ENCODE measurements at regions not wholly inside any gene's neighbourhood (a gene's known extent, or its start where the extent isn't known, plus 50 kb on each side); places are given as distances from the start of the nearest gene placed in this dataset.

DNA sequence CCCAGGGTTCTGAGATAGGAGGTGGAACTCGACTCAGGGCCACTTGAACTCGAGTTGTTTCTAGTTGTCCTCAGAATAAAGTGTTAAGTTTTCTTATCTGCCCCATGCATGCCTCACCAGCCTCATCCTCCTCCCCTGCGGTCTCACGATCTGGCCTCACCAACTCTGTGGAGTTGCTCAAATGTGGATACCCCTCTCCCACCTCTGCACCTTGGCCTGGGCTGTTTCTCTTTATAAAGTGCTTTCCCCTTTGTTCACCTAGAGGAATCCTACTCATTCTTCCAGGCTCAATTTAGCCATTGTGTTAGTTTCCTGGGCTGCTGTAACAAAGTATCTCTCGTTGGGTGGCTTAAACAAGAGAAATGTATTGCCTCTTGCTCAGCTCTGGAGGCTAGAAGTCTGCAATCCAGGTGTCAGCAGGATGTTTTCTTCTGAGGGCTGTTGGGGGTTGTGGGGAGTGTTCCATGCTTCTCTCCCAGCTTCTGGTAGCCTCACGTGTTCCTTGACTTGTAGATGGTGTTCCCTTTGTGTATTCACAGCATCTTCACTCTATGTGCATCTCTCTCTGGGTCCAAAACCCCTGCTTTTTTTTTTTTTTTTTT is 100.7 kb downstream of the MEX3B start (continued):
- TF ChIP-seq ZNF717 (CRISPR knock-in tag; IDR thresholded peaks at IDR 0.05) (no peak), SNIP1 (IDR thresholded peaks at IDR 0.05; ENCODE audit: low read depth) (no peak), POLR2H (tag; IDR thresholded peaks at IDR 0.05; ENCODE audit: low read depth) (no peak), TAF9B (IDR thresholded peaks at IDR 0.05; ENCODE audit: partially characterized antibody) (peak; percentile 19), ZNF79 (CRISPR knock-in tag; IDR thresholded peaks at IDR 0.05; ENCODE audit: low read depth) (no peak), ZNF583 (CRISPR knock-in tag; IDR thresholded peaks at IDR 0.05) (no peak), MEF2A (IDR thresholded peaks at IDR 0.05; ENCODE audit: control insufficient read depth, low read depth, low read length) (peak; percentile 39; the same call in 1 of the 2 replicates), TCFL5 (CRISPR knock-in tag; conservative IDR thresholded peaks at IDR 0.05) (no peak), KDM5B (IDR thresholded peaks at IDR 0.05; ENCODE audit: insufficient replicate concordance, low read depth, low read length) (no peak), KDM1A (IDR thresholded peaks at IDR 0.05) (peak; percentile 66 to 79), MCM2 (IDR thresholded peaks at IDR 0.05; ENCODE audit: low read depth) (no peak), ZNF217 (CRISPR knock-in tag; IDR thresholded peaks at IDR 0.05) (no peak), SAFB2 (IDR thresholded peaks at IDR 0.05; ENCODE audit: borderline replicate concordance, low read depth, low read length, severe bottlenecking) (no peak), NFYB (IDR thresholded peaks at IDR 0.05; ENCODE audit: extremely low read depth, insufficient read length) (no peak), DNMT1 (IDR thresholded peaks at IDR 0.05) (no peak)
- TF ChIP-seq, protein P1, sequence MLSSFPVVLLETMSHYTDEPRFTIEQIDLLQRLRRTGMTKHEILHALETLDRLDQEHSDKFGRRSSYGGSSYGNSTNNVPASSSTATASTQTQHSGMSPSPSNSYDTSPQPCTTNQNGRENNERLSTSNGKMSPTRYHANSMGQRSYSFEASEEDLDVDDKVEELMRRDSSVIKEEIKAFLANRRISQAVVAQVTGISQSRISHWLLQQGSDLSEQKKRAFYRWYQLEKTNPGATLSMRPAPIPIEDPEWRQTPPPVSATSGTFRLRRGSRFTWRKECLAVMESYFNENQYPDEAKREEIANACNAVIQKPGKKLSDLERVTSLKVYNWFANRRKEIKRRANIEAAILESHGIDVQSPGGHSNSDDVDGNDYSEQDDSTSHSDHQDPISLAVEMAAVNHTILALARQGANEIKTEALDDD (IDR thresholded peaks at IDR 0.05) = peak; percentile 92
- TF ChIP-seq, protein P2, sequence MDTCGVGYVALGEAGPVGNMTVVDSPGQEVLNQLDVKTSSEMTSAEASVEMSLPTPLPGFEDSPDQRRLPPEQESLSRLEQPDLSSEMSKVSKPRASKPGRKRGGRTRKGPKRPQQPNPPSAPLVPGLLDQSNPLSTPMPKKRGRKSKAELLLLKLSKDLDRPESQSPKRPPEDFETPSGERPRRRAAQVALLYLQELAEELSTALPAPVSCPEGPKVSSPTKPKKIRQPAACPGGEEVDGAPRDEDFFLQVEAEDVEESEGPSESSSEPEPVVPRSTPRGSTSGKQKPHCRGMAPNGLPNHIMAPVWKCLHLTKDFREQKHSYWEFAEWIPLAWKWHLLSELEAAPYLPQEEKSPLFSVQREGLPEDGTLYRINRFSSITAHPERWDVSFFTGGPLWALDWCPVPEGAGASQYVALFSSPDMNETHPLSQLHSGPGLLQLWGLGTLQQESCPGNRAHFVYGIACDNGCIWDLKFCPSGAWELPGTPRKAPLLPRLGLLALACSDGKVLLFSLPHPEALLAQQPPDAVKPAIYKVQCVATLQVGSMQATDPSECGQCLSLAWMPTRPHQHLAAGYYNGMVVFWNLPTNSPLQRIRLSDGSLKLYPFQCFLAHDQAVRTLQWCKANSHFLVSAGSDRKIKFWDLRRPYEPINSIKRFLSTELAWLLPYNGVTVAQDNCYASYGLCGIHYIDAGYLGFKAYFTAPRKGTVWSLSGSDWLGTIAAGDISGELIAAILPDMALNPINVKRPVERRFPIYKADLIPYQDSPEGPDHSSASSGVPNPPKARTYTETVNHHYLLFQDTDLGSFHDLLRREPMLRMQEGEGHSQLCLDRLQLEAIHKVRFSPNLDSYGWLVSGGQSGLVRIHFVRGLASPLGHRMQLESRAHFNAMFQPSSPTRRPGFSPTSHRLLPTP (IDR thresholded peaks at IDR 0.05; ENCODE audit: borderline replicate concordance, extremely low read depth, insufficient read length) = no peak
- TF ChIP-seq, protein P3, sequence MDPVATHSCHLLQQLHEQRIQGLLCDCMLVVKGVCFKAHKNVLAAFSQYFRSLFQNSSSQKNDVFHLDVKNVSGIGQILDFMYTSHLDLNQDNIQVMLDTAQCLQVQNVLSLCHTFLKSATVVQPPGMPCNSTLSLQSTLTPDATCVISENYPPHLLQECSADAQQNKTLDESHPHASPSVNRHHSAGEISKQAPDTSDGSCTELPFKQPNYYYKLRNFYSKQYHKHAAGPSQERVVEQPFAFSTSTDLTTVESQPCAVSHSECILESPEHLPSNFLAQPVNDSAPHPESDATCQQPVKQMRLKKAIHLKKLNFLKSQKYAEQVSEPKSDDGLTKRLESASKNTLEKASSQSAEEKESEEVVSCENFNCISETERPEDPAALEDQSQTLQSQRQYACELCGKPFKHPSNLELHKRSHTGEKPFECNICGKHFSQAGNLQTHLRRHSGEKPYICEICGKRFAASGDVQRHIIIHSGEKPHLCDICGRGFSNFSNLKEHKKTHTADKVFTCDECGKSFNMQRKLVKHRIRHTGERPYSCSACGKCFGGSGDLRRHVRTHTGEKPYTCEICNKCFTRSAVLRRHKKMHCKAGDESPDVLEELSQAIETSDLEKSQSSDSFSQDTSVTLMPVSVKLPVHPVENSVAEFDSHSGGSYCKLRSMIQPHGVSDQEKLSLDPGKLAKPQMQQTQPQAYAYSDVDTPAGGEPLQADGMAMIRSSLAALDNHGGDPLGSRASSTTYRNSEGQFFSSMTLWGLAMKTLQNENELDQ (CRISPR knock-in tag; IDR thresholded peaks at IDR 0.05; ENCODE audit: borderline replicate concordance) = no peak
